Pulmonary artery endothelial cell (primary cell): ENCODE measurements at regions not wholly inside any gene's neighbourhood (a gene's known extent, or its start where the extent isn't known, plus 50 kb on each side); places are given as distances from the start of the nearest gene placed in this dataset.

Experiments used
- DNase-seq: peaks from one replicate; pipeline ENCODE4 v3.0.0-alpha.2; 2011; ENCODE audit warnings: low read depth, low spot score

DNA sequence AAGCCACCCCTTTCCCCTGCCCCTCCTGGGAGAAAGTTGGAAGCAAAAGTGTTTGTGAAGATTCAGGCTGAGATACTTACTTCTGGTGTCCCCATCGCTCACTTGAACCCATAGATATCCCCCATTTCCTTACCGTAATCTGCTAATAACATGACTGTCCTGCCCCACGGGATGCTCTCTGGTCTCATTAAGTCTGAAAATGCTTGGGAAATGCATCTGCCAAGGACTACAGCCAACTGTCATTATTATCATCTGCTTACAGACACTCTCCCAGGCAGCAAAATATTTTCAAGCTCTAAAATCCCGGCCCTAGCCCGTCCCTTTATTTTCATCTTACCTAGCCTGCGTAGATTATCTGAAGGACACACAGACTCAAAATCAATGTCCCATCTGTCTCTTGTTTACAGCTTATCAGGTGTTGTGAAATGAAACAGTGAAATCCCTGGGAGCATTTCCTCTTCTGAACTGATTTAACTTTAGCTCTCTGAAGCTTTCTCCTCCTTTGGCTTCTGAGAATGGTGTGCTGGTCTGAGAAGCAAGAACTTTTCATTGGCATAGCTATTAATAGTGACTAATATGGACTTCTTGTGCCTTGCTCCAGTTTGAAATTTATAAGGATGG, 126.9 kb upstream of the OSMR start:
- DNase-seq = no peak

GRCh38 chr5:38719403-38719802, 126.4 kb upstream of the OSMR start:
- no peak for DNase-seq

DNA sequence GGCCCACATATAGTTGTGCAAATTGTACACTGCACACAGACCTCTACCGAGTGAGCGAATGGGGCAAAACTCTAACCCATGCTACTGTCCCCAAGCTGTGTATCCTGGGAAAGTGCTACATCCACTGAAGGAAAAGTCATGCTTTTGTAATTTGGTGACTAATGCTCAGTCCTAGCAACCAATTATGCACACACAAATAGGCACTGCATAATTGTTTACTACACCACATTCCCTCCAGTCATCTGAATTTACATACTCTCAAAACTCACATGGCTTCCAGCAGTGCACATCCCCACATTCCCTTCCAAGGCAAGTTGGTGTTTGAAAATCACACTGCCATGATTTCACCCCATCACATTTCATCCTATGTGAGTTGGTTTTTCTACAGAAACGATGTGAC, 125.9 kb upstream of the OSMR start:
- DNase-seq = no peak

DNA sequence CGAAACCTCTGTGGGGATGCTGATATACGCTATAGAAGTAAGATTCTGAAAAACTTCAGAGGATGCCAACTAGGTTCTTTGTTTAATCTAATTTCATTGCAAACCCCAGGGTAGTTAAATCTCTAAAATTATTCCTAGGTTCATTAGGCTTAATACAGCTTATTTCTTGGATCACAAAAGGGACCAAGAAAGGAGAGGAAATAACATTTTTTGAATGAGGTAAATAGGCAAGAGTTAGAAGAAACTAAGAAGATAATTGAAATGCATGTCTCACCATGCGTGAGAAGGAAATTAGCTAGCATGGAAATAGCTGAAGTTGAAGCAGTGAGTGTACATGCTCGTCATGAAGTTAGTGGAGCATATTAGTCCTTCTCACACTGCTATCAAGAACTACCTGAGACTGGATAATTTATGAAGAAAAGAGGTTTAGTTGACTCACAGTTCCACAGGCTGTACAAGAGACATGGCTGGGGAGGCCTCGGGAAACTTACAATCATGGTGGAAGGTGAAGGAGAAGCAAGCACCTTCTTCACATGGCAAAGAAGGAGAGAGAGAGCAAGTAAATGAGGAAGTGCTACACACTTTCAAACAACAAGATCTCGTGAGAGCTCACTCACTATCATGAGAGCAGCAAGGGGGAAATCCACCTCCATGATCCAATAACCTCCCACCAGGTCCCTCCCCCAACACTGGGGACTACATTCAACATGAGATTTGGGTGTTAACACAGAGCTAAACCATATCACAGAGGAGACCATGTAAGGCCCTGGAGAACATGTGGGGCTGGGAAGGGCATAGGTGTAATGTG, 125.1 kb upstream of the OSMR start:
- no peak for DNase-seq

GRCh38 chr5:38722918-38723317, 122.9 kb upstream of the OSMR start:
- no peak for DNase-seq

GRCh38 chr5:38723426-38723825, 122.4 kb upstream of the OSMR start:
- no peak for DNase-seq

GRCh38 chr5:38724301-38725030, 121.3 kb upstream of the OSMR start:
- DNase-seq = no peak

GRCh38 chr5:38725371-38725865, 120.4 kb upstream of the OSMR start:
- DNase-seq = no peak

DNA sequence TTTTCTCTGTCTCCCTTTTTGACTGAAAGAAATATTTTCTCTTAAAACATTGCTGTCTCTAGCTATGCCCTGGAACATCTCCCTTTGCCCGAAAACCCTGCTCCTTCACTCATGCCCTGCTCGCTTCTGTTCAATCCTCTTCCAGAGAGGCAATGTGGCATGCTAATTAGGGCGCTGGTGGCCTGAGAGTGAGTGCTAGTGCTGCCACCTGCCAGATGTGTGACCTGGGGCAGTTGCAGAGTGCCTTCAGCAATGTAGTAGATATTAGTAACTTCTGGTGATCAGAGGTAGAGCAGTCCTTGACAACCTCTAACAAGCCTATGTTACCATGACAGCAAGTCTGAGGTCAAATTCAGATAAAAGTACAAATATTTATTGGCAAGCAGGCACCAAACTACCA, 119.5 kb upstream of the OSMR start:
- DNase-seq = no peak

DNA sequence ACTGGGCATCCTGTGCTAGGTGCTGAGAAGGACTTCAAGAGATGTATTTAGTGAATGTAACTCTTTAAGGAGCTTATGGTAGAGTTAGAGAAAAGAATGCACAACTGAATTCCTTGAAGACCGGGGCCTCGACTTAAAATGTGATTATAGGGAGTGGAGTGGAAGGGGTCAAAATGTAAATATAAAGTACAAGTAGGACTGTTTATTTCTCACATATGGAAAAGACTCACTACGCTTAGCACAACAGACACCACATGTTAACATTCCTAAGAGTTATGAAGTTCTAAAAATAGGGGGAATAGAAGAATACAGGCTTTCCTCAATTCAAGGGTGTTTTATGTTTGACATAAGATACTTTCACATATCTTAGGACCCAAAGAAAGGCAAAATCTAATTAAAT, 117.8 kb upstream of the OSMR start:
- no peak for DNase-seq

- no peak for DNase-seq
Observed at GRCh38 chr5:38731461-38731860, 114.4 kb upstream of the OSMR start.

DNA sequence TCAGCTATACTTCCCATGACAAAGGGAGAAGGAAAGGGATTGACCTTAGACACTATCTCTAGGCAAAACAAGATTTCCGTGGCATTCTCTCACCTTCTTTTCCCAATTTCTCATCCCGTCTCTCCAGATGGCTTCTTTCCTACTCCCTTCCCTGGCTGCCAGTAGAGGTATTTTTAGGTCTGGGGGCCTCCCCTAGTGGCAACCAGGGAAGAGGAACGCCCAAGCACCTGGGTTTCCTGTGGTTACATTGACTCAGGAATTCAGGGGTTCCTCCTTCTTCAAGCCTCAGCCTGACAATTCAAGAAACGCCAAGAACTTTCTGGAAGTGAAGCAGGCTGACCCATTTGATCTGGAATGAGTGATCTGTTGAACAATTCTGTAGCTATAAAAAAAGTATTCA, 111.5 kb upstream of the OSMR start:
- no peak for DNase-seq

DNA sequence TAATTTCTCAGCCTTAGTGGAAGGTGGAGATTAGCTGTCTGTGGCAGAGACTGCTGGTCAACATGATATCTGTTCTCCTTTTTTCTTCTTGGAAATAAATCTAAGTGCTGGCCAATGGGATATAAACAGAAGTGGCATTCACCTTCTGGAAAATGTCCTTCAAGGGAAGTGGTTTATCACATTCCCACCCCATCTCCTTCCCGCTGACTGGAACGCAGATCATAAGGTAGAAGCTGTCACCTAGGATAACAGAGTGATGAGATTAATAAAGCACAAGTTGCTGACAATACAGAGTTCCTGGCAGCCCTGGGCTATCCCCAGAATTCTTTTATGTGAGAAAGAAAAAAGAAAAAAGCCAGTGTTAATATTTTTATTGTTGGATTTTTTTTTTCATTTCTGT, 109.7 kb upstream of the OSMR start:
- DNase-seq = no peak

DNA sequence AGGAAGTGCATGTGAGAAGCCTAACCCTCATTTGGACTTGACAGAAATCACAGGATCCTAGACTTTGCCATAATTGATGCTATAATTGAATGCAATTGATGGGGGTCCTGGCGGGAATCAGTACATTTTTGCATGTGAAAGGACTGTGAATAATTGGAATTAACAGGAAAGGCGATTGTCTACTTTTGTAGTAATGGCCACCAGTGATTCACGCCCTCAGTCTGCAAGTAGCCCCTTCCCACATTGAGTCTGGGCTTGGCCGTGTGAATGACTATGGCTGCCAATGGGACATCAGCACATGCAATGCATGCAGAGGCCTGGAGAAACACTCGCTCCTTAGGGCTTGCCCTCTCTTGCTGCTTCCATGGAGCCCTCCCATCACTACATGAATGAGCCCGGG, 107.8 kb upstream of the OSMR start:
- no peak for DNase-seq

- no peak for DNase-seq
Observed at GRCh38 chr5:38739011-38739704, 106.7 kb upstream of the OSMR start.

DNA sequence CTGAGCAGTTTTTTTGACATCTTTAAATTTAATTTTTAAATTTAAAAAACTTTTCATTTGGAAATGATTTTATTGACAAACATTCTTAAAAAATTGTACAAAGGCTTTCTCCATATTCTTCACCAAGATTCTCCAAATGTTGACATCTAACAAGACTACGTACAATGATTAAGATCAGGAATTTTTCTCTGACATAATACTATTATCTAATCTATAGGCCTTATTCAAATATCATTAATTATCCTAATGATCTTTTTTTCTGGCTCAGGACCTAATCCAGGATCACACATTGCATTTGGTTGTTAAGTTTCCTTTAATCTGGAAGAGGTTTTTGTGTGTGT, 106.1 kb upstream of the OSMR start:
- DNase-seq = no peak

GRCh38 chr5:38742821-38743220, 103.0 kb upstream of the OSMR start:
- no peak for DNase-seq

GRCh38 chr5:38743562-38743961, 102.2 kb upstream of the OSMR start:
- DNase-seq = no peak

- DNase-seq = no peak
Observed at GRCh38 chr5:38745836-38746732, 99.7 kb upstream of the OSMR start.

DNA sequence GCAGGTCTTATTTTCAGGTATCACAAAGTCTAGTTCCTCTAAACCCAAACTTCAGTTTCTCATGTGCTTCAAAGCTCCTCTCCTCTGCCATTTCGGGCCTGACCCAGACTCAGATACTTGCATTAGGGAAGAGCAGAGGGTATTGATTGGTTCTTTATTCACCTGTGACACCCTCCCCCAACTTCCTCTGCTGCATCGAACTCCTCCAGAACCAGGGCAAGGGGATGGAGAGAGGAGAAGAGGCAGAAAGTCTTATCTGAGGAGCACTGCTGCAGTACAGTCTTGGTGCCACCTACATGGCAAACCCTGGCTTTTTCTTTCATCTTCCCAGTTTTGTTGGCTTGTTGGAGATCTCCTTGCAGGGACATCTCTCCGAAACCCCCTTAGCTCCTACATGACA, 96.0 kb upstream of the OSMR start:
- no peak for DNase-seq

GRCh38 chr5:38751103-38751502, 94.7 kb upstream of the OSMR start:
- DNase-seq = no peak
